ENCODE measurements at regions not wholly inside any gene's neighbourhood (a gene's known extent, or its start where the extent isn't known, plus 50 kb on each side); places are given as distances from the start of the nearest gene placed in this dataset.
"Not testable (repeated sequence)": the region's sequence is repeated elsewhere in the genome, so short reads cannot be mapped to it uniquely, and the experiment has no call there.

- WGBS (ENCODE audit: insufficient coverage): no CpG with 5 or more reads among the region's 18 CpGs
- H3K4me3 Mint-ChIP-seq: peak overlapping the region; percentile 29
- H3K4me1 ChIP-seq (ENCODE audit: control insufficient read depth in 2 of 2, insufficient read depth in 2 of 2, low read length in 2 of 2): no peaks in the 10 kb centered on the region
Measured at GRCh38 chr14:105881021-105881930, 354.9 kb downstream of the TMEM121 start.

GRCh38 chr14:105882011-105882410 lies 355.6 kb downstream of the TMEM121 start:
- H3K27me3 Mint-ChIP-seq; H3K9me3 ChIP-seq (ENCODE audit: control extremely low read depth in 1 of 3, control insufficient read depth in 2 of 3, insufficient read depth in 1 of 3, low read length in 2 of 3); H3K9ac ChIP-seq (ENCODE audit: low read length); H3K27ac Mint-ChIP-seq; H3K4me1 Mint-ChIP-seq; H3K27me3 ChIP-seq (replicated peaks in 1 of 4; ENCODE audit: control extremely low read depth in 1 of 4, control insufficient read depth in 3 of 4, insufficient read depth in 4 of 4, low read length in 3 of 4); DNase-seq; H3K9me3 Mint-ChIP-seq (ENCODE audit: insufficient read depth); H3K27ac ChIP-seq (ENCODE audit: low read length in 2 of 2); H3K36me3 ChIP-seq (replicated peaks in 1 of 2; ENCODE audit: control extremely low read depth in 1 of 2, control insufficient read depth in 1 of 2, extremely low read depth in 1 of 2, insufficient read depth in 2 of 2, low read length in 1 of 2); H3K79me2 ChIP-seq (ENCODE audit: control insufficient read depth, insufficient read depth, low read length); H2AFZ ChIP-seq (ENCODE audit: insufficient read depth, low read depth, low read length, poor library complexity, severe bottlenecking); H3K4me1 ChIP-seq (ENCODE audit: control insufficient read depth in 2 of 2, insufficient read depth in 2 of 2, low read length in 2 of 2); H3K4me2 ChIP-seq (replicated peaks; ENCODE audit: low read depth, low read length, poor library complexity, severe bottlenecking); CTCF ChIA-PET; ATAC-seq (ENCODE audit: low read depth); intact Hi-C loops (cut with micrococcal nuclease); H4K20me1 ChIP-seq (ENCODE audit: control insufficient read depth, insufficient read depth, low read length, poor library complexity, severe bottlenecking): not testable (repeated sequence)
- no CpG with 5 or more reads among the region's 10 CpGs for WGBS (ENCODE audit: insufficient coverage)
- peak overlapping the region; percentile 29 for H3K4me3 Mint-ChIP-seq
- H3K4me3 ChIP-seq (ENCODE audit: control extremely low read depth in 1 of 5, extremely low read depth in 1 of 5, insufficient read depth in 1 of 5, low read depth in 2 of 5, low read length in 4 of 5): peak overlapping the region in 2 of 5 experiments; percentile 15 to 36
- POLR2A ChIA-PET: interaction anchor here (0.7 to 2.1 kb wide), 4 partner anchors 18 to 42 kb away, joined by 4 to 11 read pairs (median 6); no protein-coding TSS in a partner anchor

More at GRCh38 chr14:105881021-105881930, 354.9 kb downstream of the TMEM121 start:
- Histone ChIP-seq H3K9me3 (ENCODE audit: control extremely low read depth in 1 of 3, control insufficient read depth in 2 of 3, insufficient read depth in 1 of 3, low read length in 2 of 3) (no peaks in the 10 kb centered on the region), H3K79me2 (ENCODE audit: control insufficient read depth, insufficient read depth, low read length) (no peaks in the 10 kb centered on the region), H2AFZ (ENCODE audit: insufficient read depth, low read depth, low read length, poor library complexity, severe bottlenecking) (no peak overlapping the region), H4K20me1 (ENCODE audit: control insufficient read depth, insufficient read depth, low read length, poor library complexity, severe bottlenecking) (no peaks in the 10 kb centered on the region), H3K36me3 (replicated peaks in 1 of 2; ENCODE audit: control extremely low read depth in 1 of 2, control insufficient read depth in 1 of 2, extremely low read depth in 1 of 2, insufficient read depth in 2 of 2, low read length in 1 of 2) (no peaks in the 10 kb centered on the region), H3K4me2 (replicated peaks; ENCODE audit: low read depth, low read length, poor library complexity, severe bottlenecking) (no peak overlapping the region), H3K27me3 (replicated peaks in 1 of 4; ENCODE audit: control extremely low read depth in 1 of 4, control insufficient read depth in 3 of 4, insufficient read depth in 4 of 4, low read length in 3 of 4) (no peaks in the 10 kb centered on the region), H3K9ac (ENCODE audit: low read length) (no peak overlapping the region), H3K27ac (ENCODE audit: low read length in 2 of 2) (peak overlapping the region in 1 of 2 donors; percentile 3), H3K4me3 (ENCODE audit: control extremely low read depth in 1 of 5, extremely low read depth in 1 of 5, insufficient read depth in 1 of 5, low read depth in 2 of 5, low read length in 4 of 5) (peak overlapping the region in 3 of 5 experiments; percentile 15 to 36 (median 17))
- no peaks in the 10 kb centered on the region for H3K9me3 Mint-ChIP-seq (ENCODE audit: insufficient read depth)
- peak overlapping the region; percentile 32 for H3K27ac Mint-ChIP-seq
- intact Hi-C loops (cut with micrococcal nuclease): no loop called here
- DNase-seq (no peak), ATAC-seq (ENCODE audit: low read depth) (no peak)
- no peak for TF ChIP-seq CTCF (IDR thresholded peaks at IDR 0.05)
- TF ChIP-seq EZH2 (IDR thresholded peaks at IDR 0.05; ENCODE audit: borderline replicate concordance, insufficient read depth, low read depth, low read length, poor library complexity, severe bottlenecking): no peak
- ChIA-PET POLR2A (interaction anchor here (0.7 to 2.1 kb wide), 4 partner anchors 17 to 41 kb away, joined by 4 to 11 read pairs (median 6); no protein-coding TSS in a partner anchor), CTCF (no interaction called here)
- no peaks in the 10 kb centered on the region for H3K4me1 Mint-ChIP-seq
- H3K27me3 Mint-ChIP-seq: no peaks in the 10 kb centered on the region
